ENCODE measurements at regions not wholly inside any gene's neighbourhood (a gene's known extent, or its start where the extent isn't known, plus 50 kb on each side); places are given as distances from the start of the nearest gene placed in this dataset.
"Not testable (repeated sequence)": the region's sequence is repeated elsewhere in the genome, so short reads cannot be mapped to it uniquely, and the experiment has no call there.

DNA sequence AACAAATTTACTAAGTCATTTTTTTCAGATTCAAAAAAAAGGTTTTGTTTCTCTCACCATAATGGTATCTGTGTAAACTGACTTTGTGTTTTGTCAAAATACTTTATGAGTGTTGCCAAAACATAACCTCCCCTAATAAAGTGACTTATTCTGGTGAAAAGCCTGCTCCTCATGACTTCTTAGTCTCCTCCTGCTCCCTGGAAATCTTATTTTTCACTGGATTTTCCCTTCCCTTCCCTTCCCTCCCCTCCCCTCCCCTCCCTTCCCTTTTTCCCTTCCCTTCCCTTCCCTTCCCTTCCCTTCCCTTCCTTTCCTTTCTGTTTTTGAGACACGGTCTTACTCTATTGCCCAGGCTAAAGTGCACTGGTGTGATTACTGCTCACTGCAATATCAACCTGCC is 650.1 kb upstream of the GHITM start:
- ChIA-PET CTCF (no interaction called here), POLR2A (ENCODE audit: low non-redundant PET) (no interaction called here)
- no peak overlapping the region for H3K27ac ChIP-seq
- TF ChIP-seq, protein P1, sequence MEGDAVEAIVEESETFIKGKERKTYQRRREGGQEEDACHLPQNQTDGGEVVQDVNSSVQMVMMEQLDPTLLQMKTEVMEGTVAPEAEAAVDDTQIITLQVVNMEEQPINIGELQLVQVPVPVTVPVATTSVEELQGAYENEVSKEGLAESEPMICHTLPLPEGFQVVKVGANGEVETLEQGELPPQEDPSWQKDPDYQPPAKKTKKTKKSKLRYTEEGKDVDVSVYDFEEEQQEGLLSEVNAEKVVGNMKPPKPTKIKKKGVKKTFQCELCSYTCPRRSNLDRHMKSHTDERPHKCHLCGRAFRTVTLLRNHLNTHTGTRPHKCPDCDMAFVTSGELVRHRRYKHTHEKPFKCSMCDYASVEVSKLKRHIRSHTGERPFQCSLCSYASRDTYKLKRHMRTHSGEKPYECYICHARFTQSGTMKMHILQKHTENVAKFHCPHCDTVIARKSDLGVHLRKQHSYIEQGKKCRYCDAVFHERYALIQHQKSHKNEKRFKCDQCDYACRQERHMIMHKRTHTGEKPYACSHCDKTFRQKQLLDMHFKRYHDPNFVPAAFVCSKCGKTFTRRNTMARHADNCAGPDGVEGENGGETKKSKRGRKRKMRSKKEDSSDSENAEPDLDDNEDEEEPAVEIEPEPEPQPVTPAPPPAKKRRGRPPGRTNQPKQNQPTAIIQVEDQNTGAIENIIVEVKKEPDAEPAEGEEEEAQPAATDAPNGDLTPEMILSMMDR (conservative IDR thresholded peaks at IDR 0.05; ENCODE audit: low read depth), result no peak
- DNase-seq (ENCODE audit: low spot score), result no peak

DNA sequence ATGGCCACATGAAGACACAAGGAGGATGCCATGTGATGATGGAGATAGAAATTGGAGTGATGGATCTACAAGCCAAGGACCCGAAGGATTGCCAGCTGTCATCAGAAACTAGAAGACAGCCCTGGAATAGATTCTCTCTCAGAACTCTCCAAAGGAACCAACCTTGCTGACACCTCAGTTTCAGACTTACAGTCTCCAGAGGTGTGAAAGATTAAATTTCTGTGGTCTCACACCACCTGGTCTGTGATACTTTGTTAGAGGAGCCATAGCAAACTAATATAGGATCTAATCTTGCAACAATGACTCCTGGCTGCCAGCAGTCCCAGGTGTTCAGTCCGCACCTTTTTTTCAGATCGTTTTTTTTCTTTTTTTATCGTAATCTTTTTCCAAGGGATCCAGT is 647.3 kb upstream of the GHITM start:
- H3K27ac ChIP-seq, result no peak overlapping the region
- ChIA-PET CTCF (no interaction called here), POLR2A (ENCODE audit: low non-redundant PET) (no interaction called here)
- DNase-seq (ENCODE audit: low spot score), result no peak
- TF ChIP-seq, protein P1 (conservative IDR thresholded peaks at IDR 0.05; ENCODE audit: low read depth), result no peak

DNA sequence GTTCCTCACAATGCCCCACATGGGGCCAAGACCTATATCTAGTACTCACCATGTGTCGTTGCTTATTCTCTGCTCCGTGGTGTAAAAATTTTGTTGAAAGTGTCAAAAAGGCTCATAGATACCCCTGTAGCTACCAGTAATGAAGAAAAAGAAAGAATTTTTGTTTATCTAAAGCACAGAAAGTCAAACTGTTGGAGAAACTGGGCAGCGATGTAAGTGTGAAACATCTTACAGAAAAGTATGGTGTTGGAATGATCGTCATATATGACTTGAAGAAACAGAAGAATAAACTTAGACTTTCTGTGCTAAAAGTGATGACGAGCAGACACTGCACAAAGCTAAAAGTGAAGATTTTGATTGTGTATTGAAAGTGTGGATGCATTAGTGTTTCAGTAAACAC is 626.6 kb upstream of the GHITM start:
- ChIA-PET CTCF (no interaction called here), POLR2A (ENCODE audit: low non-redundant PET) (no interaction called here)
- H3K27ac ChIP-seq, result no peak overlapping the region
- DNase-seq (ENCODE audit: low spot score), result no peak
- TF ChIP-seq, protein P1 (conservative IDR thresholded peaks at IDR 0.05; ENCODE audit: low read depth), result no peak

DNA sequence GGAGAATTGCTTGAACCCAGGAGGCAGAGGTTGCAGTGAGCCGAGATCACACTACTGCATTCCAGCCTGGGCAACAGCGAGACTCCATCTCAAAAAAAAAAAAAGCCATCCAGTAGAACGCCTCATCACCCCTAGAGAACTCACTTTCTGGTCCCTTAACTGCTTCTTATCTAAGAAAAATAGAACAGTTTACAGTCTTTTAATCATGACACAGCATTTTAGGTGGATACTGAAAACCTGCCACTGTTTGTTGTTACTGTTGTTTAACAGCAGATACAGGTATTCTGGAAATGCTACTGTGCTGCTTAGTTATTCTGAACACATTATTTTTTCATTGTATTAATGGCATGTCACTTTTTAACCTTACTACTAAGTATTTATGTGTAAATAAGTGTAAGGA is 624.3 kb upstream of the GHITM start:
- POLR2A ChIA-PET (ENCODE audit: low non-redundant PET), result no interaction called here
- CTCF ChIA-PET, result no interaction called here
- no peak overlapping the region for H3K27ac ChIP-seq
- DNase-seq (ENCODE audit: low spot score), result no peak
- TF ChIP-seq, protein P1 (conservative IDR thresholded peaks at IDR 0.05; ENCODE audit: low read depth), result no peak

DNA sequence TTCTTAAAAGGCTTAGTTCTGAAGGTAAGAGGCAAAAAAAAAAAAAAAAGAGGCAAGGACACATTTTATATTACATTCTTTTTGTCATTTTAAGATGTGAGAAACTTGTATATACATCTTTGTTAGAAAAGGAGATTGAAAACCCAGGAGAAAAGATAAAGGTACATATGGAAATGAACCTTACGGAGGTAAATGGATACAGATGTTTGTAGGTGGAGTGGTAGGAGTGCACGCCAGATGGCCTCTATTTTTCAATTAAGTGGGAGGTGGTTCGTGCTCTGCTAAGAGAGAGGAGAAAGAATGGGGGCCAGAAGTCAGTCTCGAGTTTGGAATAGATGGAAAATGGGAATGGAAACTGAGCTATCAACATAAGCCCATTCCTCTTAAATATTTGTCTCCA is 622.5 kb upstream of the GHITM start:
- POLR2A ChIA-PET (ENCODE audit: low non-redundant PET), result no interaction called here
- CTCF ChIA-PET, result no interaction called here
- DNase-seq (ENCODE audit: low spot score), result no peak
- no peak overlapping the region for H3K27ac ChIP-seq
- TF ChIP-seq, protein P1 (conservative IDR thresholded peaks at IDR 0.05; ENCODE audit: low read depth), result no peak

DNA sequence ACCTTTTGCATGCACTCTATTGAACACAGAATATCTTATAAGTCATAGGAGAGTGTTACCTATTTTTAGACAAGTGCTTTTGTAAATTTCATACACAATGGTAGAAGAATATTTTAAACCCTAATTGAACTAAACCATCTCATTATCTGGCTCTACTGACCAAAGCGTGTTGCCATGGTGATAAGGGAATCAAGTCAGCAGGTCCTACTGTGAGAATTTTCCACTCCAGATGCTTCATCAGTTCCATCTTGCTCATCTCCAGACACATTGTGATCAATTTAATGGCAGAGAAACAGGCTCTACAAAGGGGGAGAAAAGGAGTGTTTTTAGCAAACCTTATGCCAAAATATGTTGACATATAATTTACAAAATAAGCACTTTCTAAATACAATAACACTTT is 621.9 kb upstream of the GHITM start:
- no peak for DNase-seq (ENCODE audit: low spot score)
- H3K27ac ChIP-seq, result no peak overlapping the region
- POLR2A ChIA-PET (ENCODE audit: low non-redundant PET), result no interaction called here
- CTCF ChIA-PET, result interaction anchor here (0.7 kb wide), 1 partner anchor 117 kb away, joined by 4 read pairs; no protein-coding TSS in a partner anchor
- TF ChIP-seq, protein P1 (conservative IDR thresholded peaks at IDR 0.05; ENCODE audit: low read depth), result no peak

DNA sequence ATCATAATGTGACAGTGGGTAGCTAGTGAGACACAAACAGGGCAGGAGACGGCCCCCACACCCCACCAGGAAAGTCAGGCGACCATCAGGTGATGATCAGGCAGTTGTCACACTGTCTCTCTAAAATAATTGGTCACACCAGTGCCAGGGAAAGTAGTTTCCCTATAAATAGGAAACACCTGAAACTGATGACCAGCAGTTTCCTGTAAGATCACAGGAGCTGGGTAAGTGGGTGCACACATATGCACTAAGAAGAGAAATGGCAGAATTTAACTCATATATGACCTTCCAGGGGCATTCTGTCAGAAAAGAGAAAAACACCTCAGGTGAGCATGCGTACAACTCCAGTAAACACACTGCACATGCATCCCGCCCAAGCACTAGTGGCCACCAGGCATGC is 620.5 kb upstream of the GHITM start:
- TF ChIP-seq, protein P1 (conservative IDR thresholded peaks at IDR 0.05; ENCODE audit: low read depth), result no peak
- CTCF ChIA-PET, result no interaction called here
- no peak for DNase-seq (ENCODE audit: low spot score)
- H3K27ac ChIP-seq, result no peak overlapping the region
- POLR2A ChIA-PET (ENCODE audit: low non-redundant PET), result no interaction called here

DNA sequence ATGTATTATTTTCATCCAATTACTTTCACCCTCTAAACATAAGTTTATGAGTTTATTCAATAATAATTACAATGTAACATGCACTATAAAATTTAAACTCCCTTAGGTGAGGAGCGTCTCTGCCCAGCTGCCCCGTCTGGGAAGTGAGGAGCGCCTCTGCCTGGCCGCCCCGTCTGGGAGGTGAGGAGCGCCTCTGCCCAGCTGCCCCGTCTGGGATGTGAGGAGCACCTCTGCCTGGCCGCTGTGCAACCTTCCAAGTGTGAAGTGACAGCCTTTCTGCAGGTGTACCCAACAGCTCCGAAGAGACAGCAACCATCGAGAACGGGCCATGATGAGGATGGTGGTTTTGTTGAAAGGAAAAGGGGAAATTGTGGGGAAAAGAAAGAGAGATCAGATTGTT is 618.9 kb upstream of the GHITM start:
- DNase-seq (ENCODE audit: low spot score); CTCF ChIA-PET; POLR2A ChIA-PET (ENCODE audit: low non-redundant PET); H3K27ac ChIP-seq: not testable (repeated sequence)

Data from RWPE1 (cell line).